ENCODE measurements at regions not wholly inside any gene's neighbourhood (a gene's known extent, or its start where the extent isn't known, plus 50 kb on each side); places are given as distances from the start of the nearest gene placed in this dataset.

DNA sequence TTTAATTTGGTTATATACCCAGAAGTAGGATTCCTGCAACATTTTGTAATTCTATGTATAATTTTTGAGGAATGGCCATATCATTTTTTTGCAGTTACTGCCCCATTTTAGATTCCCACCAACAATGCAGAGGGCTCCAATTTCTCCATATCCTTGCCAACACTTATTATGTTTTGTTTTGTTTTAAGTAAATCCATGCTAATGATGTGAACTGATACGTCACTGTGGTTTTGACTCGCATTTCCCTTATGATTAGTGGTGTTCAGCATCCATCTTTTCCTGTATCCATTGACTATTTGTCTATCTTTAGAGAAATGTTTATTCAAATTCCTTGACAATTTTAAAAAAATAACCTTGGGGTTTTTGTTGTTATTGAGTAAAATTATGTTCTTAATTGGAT is 826.4 kb downstream of the CDH11 start:
- intact Hi-C loops (cut with micrococcal nuclease; ENCODE audit: unreplicated experiment), result no loop called here
- Histone ChIP-seq H3K36me3 (ENCODE audit: control insufficient read depth in 2 of 2, insufficient read depth in 2 of 2, low read length in 1 of 2) (no peaks in the 10 kb centered on the region), H3K9ac (ENCODE audit: control insufficient read depth, insufficient read depth, low read length) (no peak overlapping the region), H3K4me2 (ENCODE audit: control insufficient read depth, insufficient read depth) (no peak overlapping the region), H3K27ac (ENCODE audit: control insufficient read depth, insufficient read depth) (no peak overlapping the region), H3K4me3 (no peak overlapping the region), H3K9me3 (replicated peaks; ENCODE audit: control insufficient read depth, insufficient read depth, low read length) (no peaks in the 10 kb centered on the region), H4K20me1 (ENCODE audit: control insufficient read depth, insufficient read depth) (no peaks in the 10 kb centered on the region), H3K79me2 (ENCODE audit: control insufficient read depth, insufficient read depth, low read length) (no peaks in the 10 kb centered on the region), H3K27me3 (replicated peaks in 1 of 2; ENCODE audit: control insufficient read depth in 2 of 2, insufficient read depth in 2 of 2, low read length in 1 of 2) (no peaks in the 10 kb centered on the region), H3K4me1 (ENCODE audit: control insufficient read depth, insufficient read depth, low read length) (no peaks in the 10 kb centered on the region), H2AFZ (ENCODE audit: control insufficient read depth, low read depth, low read length) (no peak overlapping the region)
- FAIRE-seq (no peak), ATAC-seq (no peak), DNase-seq (ENCODE audit: low read depth, low spot score) (no peak)
- POLR2A ChIA-PET, result no interaction called here
- SMC1A ChIA-PET (ENCODE audit: uncharacterized antibody, unreplicated experiment), result no interaction called here
- CTCF ChIA-PET, result no interaction called here
- WGBS (ENCODE audit: insufficient coverage, insufficient replicate concordance, low lambda C conversion rate, missing lambda C conversion rate), result 6% methylated on average over 2 of the region's 2 CpGs
- TF ChIP-seq ZNF274 (IDR thresholded peaks at IDR 0.05; ENCODE audit: insufficient read depth, insufficient read length) (no peak), BRCA1 (IDR thresholded peaks at IDR 0.05; ENCODE audit: low read depth, low read length) (no peak), ASH2L (IDR thresholded peaks at IDR 0.05; ENCODE audit: borderline replicate concordance, low read depth) (no peak), CEBPB (IDR thresholded peaks at IDR 0.05; ENCODE audit: borderline replicate concordance in 1 of 2, low read depth in 2 of 2, low read length in 2 of 2) (no peak), ATF7 (IDR thresholded peaks at IDR 0.05; ENCODE audit: low read depth) (no peak), FOXK2 (IDR thresholded peaks at IDR 0.05) (no peak), HDGF (IDR thresholded peaks at IDR 0.05) (no peak), SMAD5 (IDR thresholded peaks at IDR 0.05; ENCODE audit: low read depth) (no peak), SIX5 (IDR thresholded peaks at IDR 0.05; ENCODE audit: low read depth, low read length, severe bottlenecking) (no peak), NRF1 (conservative IDR thresholded peaks at IDR 0.05; ENCODE audit: low read depth, low read length) (no peak), IKZF1 (conservative IDR thresholded peaks at IDR 0.05) (no peak)
- TF ChIP-seq, protein P1, sequence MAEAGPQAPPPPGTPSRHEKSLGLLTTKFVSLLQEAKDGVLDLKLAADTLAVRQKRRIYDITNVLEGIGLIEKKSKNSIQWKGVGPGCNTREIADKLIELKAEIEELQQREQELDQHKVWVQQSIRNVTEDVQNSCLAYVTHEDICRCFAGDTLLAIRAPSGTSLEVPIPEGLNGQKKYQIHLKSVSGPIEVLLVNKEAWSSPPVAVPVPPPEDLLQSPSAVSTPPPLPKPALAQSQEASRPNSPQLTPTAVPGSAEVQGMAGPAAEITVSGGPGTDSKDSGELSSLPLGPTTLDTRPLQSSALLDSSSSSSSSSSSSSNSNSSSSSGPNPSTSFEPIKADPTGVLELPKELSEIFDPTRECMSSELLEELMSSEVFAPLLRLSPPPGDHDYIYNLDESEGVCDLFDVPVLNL (IDR thresholded peaks at IDR 0.05; ENCODE audit: low read depth, low read length), result no peak
- TF ChIP-seq, protein P2, sequence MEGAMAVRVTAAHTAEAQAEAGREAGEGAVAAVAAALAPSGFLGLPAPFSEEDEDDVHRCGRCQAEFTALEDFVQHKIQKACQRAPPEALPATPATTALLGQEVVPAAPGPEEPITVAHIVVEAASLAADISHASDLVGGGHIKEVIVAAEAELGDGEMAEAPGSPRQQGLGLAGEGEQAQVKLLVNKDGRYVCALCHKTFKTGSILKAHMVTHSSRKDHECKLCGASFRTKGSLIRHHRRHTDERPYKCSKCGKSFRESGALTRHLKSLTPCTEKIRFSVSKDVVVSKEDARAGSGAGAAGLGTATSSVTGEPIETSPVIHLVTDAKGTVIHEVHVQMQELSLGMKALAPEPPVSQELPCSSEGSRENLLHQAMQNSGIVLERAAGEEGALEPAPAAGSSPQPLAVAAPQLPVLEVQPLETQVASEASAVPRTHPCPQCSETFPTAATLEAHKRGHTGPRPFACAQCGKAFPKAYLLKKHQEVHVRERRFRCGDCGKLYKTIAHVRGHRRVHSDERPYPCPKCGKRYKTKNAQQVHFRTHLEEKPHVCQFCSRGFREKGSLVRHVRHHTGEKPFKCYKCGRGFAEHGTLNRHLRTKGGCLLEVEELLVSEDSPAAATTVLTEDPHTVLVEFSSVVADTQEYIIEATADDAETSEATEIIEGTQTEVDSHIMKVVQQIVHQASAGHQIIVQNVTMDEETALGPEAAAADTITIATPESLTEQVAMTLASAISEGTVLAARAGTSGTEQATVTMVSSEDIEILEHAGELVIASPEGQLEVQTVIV (IDR thresholded peaks at IDR 0.05; ENCODE audit: borderline replicate concordance, partially characterized antibody), result no peak
- TF ChIP-seq, protein P3, sequence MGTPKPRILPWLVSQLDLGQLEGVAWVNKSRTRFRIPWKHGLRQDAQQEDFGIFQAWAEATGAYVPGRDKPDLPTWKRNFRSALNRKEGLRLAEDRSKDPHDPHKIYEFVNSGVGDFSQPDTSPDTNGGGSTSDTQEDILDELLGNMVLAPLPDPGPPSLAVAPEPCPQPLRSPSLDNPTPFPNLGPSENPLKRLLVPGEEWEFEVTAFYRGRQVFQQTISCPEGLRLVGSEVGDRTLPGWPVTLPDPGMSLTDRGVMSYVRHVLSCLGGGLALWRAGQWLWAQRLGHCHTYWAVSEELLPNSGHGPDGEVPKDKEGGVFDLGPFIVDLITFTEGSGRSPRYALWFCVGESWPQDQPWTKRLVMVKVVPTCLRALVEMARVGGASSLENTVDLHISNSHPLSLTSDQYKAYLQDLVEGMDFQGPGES (IDR thresholded peaks at IDR 0.05), result no peak
- TF ChIP-seq, protein P4, sequence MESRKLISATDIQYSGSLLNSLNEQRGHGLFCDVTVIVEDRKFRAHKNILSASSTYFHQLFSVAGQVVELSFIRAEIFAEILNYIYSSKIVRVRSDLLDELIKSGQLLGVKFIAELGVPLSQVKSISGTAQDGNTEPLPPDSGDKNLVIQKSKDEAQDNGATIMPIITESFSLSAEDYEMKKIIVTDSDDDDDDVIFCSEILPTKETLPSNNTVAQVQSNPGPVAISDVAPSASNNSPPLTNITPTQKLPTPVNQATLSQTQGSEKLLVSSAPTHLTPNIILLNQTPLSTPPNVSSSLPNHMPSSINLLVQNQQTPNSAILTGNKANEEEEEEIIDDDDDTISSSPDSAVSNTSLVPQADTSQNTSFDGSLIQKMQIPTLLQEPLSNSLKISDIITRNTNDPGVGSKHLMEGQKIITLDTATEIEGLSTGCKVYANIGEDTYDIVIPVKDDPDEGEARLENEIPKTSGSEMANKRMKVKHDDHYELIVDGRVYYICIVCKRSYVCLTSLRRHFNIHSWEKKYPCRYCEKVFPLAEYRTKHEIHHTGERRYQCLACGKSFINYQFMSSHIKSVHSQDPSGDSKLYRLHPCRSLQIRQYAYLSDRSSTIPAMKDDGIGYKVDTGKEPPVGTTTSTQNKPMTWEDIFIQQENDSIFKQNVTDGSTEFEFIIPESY (IDR thresholded peaks at IDR 0.05), result no peak
- RAD21 ChIA-PET (ENCODE audit: unreplicated experiment), result no interaction called here
- no TSS peak for BruUV-seq (replicated peaks)
- in situ Hi-C loops (cut with MboI), result no loop called here
